OCI-LY7 (cell line): ENCODE measurements at regions not wholly inside any gene's neighbourhood (a gene's known extent, or its start where the extent isn't known, plus 50 kb on each side); places are given as distances from the start of the nearest gene placed in this dataset.

ENCODE experiments used
- BruUV-seq: library from RNA; stranded (reverse); fragments of 400-500 nt; replicated peaks from 2 replicates; lab custom pipeline; 2021; lab: Mats Ljungman, UMichigan
- CTCF ChIA-PET: fragments of 300-600 bp; sonication (Branson Sonifier 250); formaldehyde crosslinking; loops from one replicate; lab custom pipeline; 2022; ENCODE audit warnings: antibody characterized with exemption; ENCODE audit not compliant: unreplicated experiment; lab: Charles Lee
- POLR2A ChIA-PET: fragments of 300-600 bp; sonication (Branson Sonifier 250); formaldehyde crosslinking; loops from one replicate; lab custom pipeline; 2022; ENCODE audit warnings: antibody characterized with exemption; lab: Charles Lee
- DNase-seq: peaks from one replicate; pipeline ENCODE4 v3.0.0-alpha.2; 2015; ENCODE audit warnings: low spot score
- H2AFZ ChIP-seq: fragments of 200-600 bp; sonication (generic), shearing (Covaris generic); 2 replicates; pipeline ENCODE4 v1.6.1; 2014; ENCODE audit warnings: mild to moderate bottlenecking, antibody characterized with exemption, low read length, moderate library complexity
- H3K27ac ChIP-seq: fragments of 200-600 bp; sonication (generic); 2 replicates; pipeline ENCODE4 v1.5.1; 2014; ENCODE audit warnings: mixed run types, low read depth, mild to moderate bottlenecking, moderate library complexity, low read length, inconsistent platforms; ENCODE audit not compliant: poor library complexity, severe bottlenecking
- H3K36me3 ChIP-seq: fragments of 200-600 bp; sonication (generic); 2 replicates; pipeline ENCODE4 v1.6.1; 2014; ENCODE audit warnings: mild to moderate bottlenecking, antibody characterized with exemption, low read length, moderate library complexity, mixed read lengths; ENCODE audit not compliant: insufficient read depth
- H3K4me1 ChIP-seq: fragments of 200-600 bp; sonication (generic); 2 replicates; pipeline ENCODE4 v1.5.1; 2014; ENCODE audit warnings: mild to moderate bottlenecking, low read length; ENCODE audit not compliant: insufficient read depth, poor library complexity, severe bottlenecking
- H3K4me2 ChIP-seq: fragments of 200-600 bp; sonication (generic); 2 replicates; pipeline ENCODE4 v1.6.1; 2014; ENCODE audit warnings: mild to moderate bottlenecking, low read length
- H3K4me3 ChIP-seq: fragments of 200-600 bp; sonication (generic); 2 replicates; pipeline ENCODE4 v1.5.1; 2014; ENCODE audit warnings: mild to moderate bottlenecking, low read depth, low read length; ENCODE audit not compliant: poor library complexity, severe bottlenecking
- H3K79me2 ChIP-seq: fragments of 200-600 bp; sonication (generic); 2 replicates; pipeline ENCODE4 v1.6.1; 2016; ENCODE audit warnings: low read depth, mild to moderate bottlenecking, low read length, moderate library complexity, mixed read lengths; ENCODE audit not compliant: insufficient read depth
- H3K9me2 ChIP-seq: fragments of 200-600 bp; sonication (generic); 2 replicates; pipeline ENCODE4 v1.6.1; 2016; ENCODE audit warnings: mild to moderate bottlenecking, low read length, mixed read lengths; ENCODE audit not compliant: insufficient read depth
- H3K9me3 ChIP-seq: fragments of 200-600 bp; sonication (generic); 2 replicates; pipeline ENCODE4 v1.6.1; 2014; ENCODE audit warnings: mild to moderate bottlenecking, mixed run types, low read length, mixed read lengths
- H4K20me1 ChIP-seq: fragments of 200-600 bp; sonication (generic); 2 replicates; pipeline ENCODE4 v1.6.1; 2014; ENCODE audit warnings: mild to moderate bottlenecking, antibody characterized with exemption, low read length, moderate library complexity, mixed read lengths; ENCODE audit not compliant: insufficient read depth
- CTCF ChIP-seq: fragments of 200-600 bp; sonication (generic); conservative IDR thresholded peaks from 2 replicates; pipeline ENCODE4 v1.5.1; 2014; ENCODE audit warnings: mild to moderate bottlenecking, antibody characterized with exemption, low read length, moderate library complexity, mixed read lengths
- EZH2phosphoT487 ChIP-seq: fragments of 200-600 bp; sonication (generic); IDR thresholded peaks from 2 replicates; pipeline ENCODE4 v1.6.1; 2018; ENCODE audit warnings: low read depth, borderline replicate concordance, mild to moderate bottlenecking, mixed run types, antibody characterized with exemption, low read length, moderate library complexity, mixed read lengths
- intact Hi-C: fragments of 100-400 bp; cut with micrococcal nuclease; formaldehyde crosslinking; loops from one replicate; pipeline ENCODE4 v1.10.0; 2022; ENCODE audit not compliant: unreplicated experiment

DNA sequence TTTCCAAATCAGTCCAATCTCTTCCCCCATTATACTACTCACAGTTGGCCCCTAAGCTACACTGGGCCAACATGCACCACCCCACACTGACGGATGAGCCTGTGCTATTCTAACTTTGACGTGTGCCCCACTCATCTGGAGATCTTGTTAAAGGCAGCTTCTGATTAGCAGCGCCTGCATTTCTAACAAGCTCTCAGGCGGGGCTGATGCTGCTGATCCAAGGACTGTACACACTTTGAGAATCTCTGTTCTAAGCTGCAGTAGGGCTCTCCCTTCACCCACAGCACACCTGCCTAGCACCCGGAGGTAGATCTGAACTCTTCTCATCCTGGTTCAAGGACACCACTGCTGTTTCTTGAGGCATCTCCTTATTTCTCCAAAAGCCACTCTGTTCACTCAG lies 200.7 kb downstream of the SLC4A3 start:
- DNase-seq: no peak
- Histone ChIP-seq H2AFZ (no peak overlapping the region), H3K9me2 (no peaks in the 10 kb centered on the region), H3K36me3 (no peaks in the 10 kb centered on the region), H3K4me1 (no peaks in the 10 kb centered on the region), H4K20me1 (no peaks in the 10 kb centered on the region), H3K4me3 (no peak overlapping the region), H3K4me2 (no peak overlapping the region), H3K9me3 (no peaks in the 10 kb centered on the region), H3K79me2 (no peaks in the 10 kb centered on the region), H3K27ac (no peak overlapping the region)
- CTCF ChIA-PET: no interaction called here
- BruUV-seq: no TSS peak
- intact Hi-C loops: no loop called here
- POLR2A ChIA-PET: interaction anchor here (0.7 to 1.0 kb wide), 2 partner anchors 27 to 1352 kb away, joined by 3 read pairs; no protein-coding TSS in a partner anchor
- no peak for TF ChIP-seq EZH2phosphoT487
- no peak for TF ChIP-seq CTCF

GRCh38 chr2:219829667-219830352 lies 202.4 kb downstream of the SLC4A3 start:
- intact Hi-C loops: no loop called here
- no peak overlapping the region for H2AFZ ChIP-seq
- H3K4me2 ChIP-seq: no peak overlapping the region
- H3K27ac ChIP-seq: no peak overlapping the region
- TF ChIP-seq CTCF (no peak), EZH2phosphoT487 (no peak)
- no peaks in the 10 kb centered on the region for H3K9me2 ChIP-seq
- DNase-seq: no peak
- no peak overlapping the region for H3K4me3 ChIP-seq
- H4K20me1 ChIP-seq: no peaks in the 10 kb centered on the region
- ChIA-PET POLR2A (no interaction called here), CTCF (no interaction called here)
- H3K4me1 ChIP-seq: no peaks in the 10 kb centered on the region
- no peaks in the 10 kb centered on the region for H3K79me2 ChIP-seq
- H3K9me3 ChIP-seq: no peaks in the 10 kb centered on the region
- no TSS peak for BruUV-seq
- H3K36me3 ChIP-seq: no peaks in the 10 kb centered on the region

- no peaks in the 10 kb centered on the region for H3K79me2 ChIP-seq
- H3K9me3 ChIP-seq: no peaks in the 10 kb centered on the region
- no peak overlapping the region for H3K4me3 ChIP-seq
- ChIA-PET POLR2A (no interaction called here), CTCF (no interaction called here)
- DNase-seq: no peak
- H3K4me1 ChIP-seq: no peaks in the 10 kb centered on the region
- intact Hi-C loops: no loop called here
- H3K27ac ChIP-seq: no peak overlapping the region
- BruUV-seq: no TSS peak
- no peaks in the 10 kb centered on the region for H3K9me2 ChIP-seq
- H2AFZ ChIP-seq: no peak overlapping the region
- H3K4me2 ChIP-seq: no peak overlapping the region
- TF ChIP-seq EZH2phosphoT487: no peak
- no peak for TF ChIP-seq CTCF
- no peaks in the 10 kb centered on the region for H3K36me3 ChIP-seq
- no peaks in the 10 kb centered on the region for H4K20me1 ChIP-seq
These were observed 202.9 kb downstream of the SLC4A3 start for GRCh38 chr2:219830353-219830738.
